DOHH2 (cell line): ENCODE measurements at regions not wholly inside any gene's neighbourhood (a gene's known extent, or its start where the extent isn't known, plus 50 kb on each side); places are given as distances from the start of the nearest gene placed in this dataset.

Experiments used
- H3F3A ChIP-seq: fragments of 200-600 bp; sonication (generic), shearing (Covaris generic); 2 replicates; pipeline ENCODE4 v1.6.0; 2016; ENCODE audit warnings: antibody characterized with exemption, mild to moderate bottlenecking; ENCODE audit not compliant: control insufficient read depth, insufficient read depth
- H3K27ac ChIP-seq: fragments of 200-600 bp; sonication (generic); 2 replicates; pipeline ENCODE4 v1.5.1; 2014; ENCODE audit warnings: low read depth, mild to moderate bottlenecking, low read length, moderate library complexity
- H3K27me3 ChIP-seq: fragments of 200-600 bp; sonication (generic); 2 replicates; pipeline ENCODE4 v1.6.1; 2014; ENCODE audit warnings: mild to moderate bottlenecking, low read length, mixed read lengths; ENCODE audit not compliant: control insufficient read depth
- H3K36me3 ChIP-seq: fragments of 200-600 bp; sonication (generic); 2 replicates; pipeline ENCODE4 v1.6.1; 2014; ENCODE audit warnings: mild to moderate bottlenecking, low read length, moderate library complexity, mixed read lengths; ENCODE audit not compliant: control insufficient read depth
- H3K4me1 ChIP-seq: fragments of 200-600 bp; sonication (generic); 2 replicates; pipeline ENCODE4 v1.6.1; 2014; ENCODE audit warnings: mild to moderate bottlenecking, low read length, mixed read lengths; ENCODE audit not compliant: control insufficient read depth
- H3K4me2 ChIP-seq: fragments of 200-600 bp; sonication (generic); 2 replicates; pipeline ENCODE4 v1.6.0; 2014; ENCODE audit warnings: mild to moderate bottlenecking, low read length, moderate library complexity
- H3K4me3 ChIP-seq: fragments of 200-600 bp; sonication (generic); 2 replicates; pipeline ENCODE4 v1.5.1; 2014; ENCODE audit warnings: mild to moderate bottlenecking, low read length, mixed read lengths
- H3K79me2 ChIP-seq: fragments of 200-600 bp; sonication (generic); 2 replicates; pipeline ENCODE4 v1.6.1; 2014; ENCODE audit warnings: mild to moderate bottlenecking, low read length, mixed read lengths; ENCODE audit not compliant: control insufficient read depth
- H3K9me2 ChIP-seq: fragments of 200-600 bp; sonication (generic); replicated peaks from 2 replicates; pipeline ENCODE4 v1.6.1; 2014; ENCODE audit warnings: mild to moderate bottlenecking, low read length, mixed read lengths; ENCODE audit not compliant: control insufficient read depth
- H3K9me3 ChIP-seq: fragments of 200-600 bp; sonication (generic); 2 replicates; pipeline ENCODE4 v1.6.1; 2014; ENCODE audit warnings: antibody characterized with exemption, low read length, mixed read lengths; ENCODE audit not compliant: control insufficient read depth, insufficient read depth
- H4K20me1 ChIP-seq: fragments of 200-600 bp; sonication (generic); 2 replicates; pipeline ENCODE4 v1.6.0; 2014; ENCODE audit warnings: low read depth, mild to moderate bottlenecking, antibody characterized with exemption, low read length, moderate library complexity; ENCODE audit not compliant: control insufficient read depth, insufficient read depth
- EZH2phosphoT487 ChIP-seq: fragments of 200-600 bp; sonication (generic); IDR thresholded peaks from 2 replicates; pipeline ENCODE4 v1.6.1; 2017; ENCODE audit warnings: borderline replicate concordance, mild to moderate bottlenecking, antibody characterized with exemption, low read length, moderate library complexity, mixed read lengths
- TF ChIP-seq, protein P1 (sequence below): fragments of 200-600 bp; sonication (generic); IDR thresholded peaks from one replicate; pipeline ENCODE4 v1.5.1; 2014; ENCODE audit warnings: antibody characterized with exemption, mild to moderate bottlenecking, low read depth, low read length; ENCODE audit not compliant: poor library complexity, severe bottlenecking

DNA sequence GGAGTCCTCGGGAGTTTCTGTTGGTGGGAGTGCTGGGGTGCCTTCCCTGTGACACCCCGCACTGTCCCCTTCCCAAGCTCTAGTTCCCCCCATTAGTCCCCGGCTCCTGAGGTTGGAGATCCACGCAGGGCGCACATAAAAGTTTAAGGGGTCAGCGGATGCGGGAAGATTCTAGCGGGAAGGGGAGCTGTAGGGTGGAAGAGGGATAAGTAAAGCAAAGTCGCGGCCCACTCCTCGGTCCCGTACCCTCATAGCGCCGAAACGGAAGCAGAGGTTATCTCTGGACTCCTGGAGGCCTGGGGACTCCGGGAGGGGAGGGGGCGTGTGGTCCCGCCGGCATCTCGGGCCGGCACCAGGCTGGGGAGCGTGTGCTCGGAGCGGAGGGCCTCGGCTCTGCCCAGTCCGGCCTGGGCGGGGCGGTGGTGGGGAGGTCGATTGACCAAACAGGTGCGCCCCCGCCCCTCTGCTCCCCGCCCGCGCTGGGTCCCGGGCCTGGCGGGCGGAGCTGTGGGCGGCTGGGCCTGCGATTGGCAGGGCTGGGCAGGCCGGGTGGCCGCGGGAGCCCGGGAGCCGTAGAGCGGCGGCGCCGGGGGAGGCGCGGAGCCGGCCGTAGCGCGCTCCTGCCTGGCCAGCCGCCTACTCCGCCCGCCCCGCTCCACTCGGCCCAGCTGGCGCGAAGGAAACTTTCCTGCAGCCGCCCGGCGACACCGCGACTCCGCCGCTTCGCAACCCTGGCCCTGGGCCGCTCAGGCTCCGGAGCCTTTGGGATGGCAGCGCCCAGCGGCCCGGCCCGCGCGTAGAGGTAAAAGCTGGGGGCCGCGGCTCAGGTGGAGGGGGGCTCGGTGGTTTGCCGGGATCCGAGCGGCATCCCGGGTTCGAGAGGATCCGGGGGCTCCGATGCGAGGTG lies 52.2 kb upstream of the DAB2IP start:
- Histone ChIP-seq H3K36me3 (no peaks in the 10 kb centered on the region), H3K4me1 (no peaks in the 10 kb centered on the region), H3K4me2 (no peak overlapping the region), H3K79me2 (no peaks in the 10 kb centered on the region), H3K4me3 (no peak overlapping the region), H3K9me3 (no peaks in the 10 kb centered on the region), H3K27me3 (no peaks in the 10 kb centered on the region), H4K20me1 (peaks cover 4% of the 10 kb centered on the region; the same call in 1 of the 2 replicates), H3F3A (no peaks in the 10 kb centered on the region), H3K27ac (no peak overlapping the region), H3K9me2 (no peaks in the 10 kb centered on the region)
- no peak for TF ChIP-seq EZH2phosphoT487
- TF ChIP-seq, protein P1, sequence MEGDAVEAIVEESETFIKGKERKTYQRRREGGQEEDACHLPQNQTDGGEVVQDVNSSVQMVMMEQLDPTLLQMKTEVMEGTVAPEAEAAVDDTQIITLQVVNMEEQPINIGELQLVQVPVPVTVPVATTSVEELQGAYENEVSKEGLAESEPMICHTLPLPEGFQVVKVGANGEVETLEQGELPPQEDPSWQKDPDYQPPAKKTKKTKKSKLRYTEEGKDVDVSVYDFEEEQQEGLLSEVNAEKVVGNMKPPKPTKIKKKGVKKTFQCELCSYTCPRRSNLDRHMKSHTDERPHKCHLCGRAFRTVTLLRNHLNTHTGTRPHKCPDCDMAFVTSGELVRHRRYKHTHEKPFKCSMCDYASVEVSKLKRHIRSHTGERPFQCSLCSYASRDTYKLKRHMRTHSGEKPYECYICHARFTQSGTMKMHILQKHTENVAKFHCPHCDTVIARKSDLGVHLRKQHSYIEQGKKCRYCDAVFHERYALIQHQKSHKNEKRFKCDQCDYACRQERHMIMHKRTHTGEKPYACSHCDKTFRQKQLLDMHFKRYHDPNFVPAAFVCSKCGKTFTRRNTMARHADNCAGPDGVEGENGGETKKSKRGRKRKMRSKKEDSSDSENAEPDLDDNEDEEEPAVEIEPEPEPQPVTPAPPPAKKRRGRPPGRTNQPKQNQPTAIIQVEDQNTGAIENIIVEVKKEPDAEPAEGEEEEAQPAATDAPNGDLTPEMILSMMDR: no peak

DNA sequence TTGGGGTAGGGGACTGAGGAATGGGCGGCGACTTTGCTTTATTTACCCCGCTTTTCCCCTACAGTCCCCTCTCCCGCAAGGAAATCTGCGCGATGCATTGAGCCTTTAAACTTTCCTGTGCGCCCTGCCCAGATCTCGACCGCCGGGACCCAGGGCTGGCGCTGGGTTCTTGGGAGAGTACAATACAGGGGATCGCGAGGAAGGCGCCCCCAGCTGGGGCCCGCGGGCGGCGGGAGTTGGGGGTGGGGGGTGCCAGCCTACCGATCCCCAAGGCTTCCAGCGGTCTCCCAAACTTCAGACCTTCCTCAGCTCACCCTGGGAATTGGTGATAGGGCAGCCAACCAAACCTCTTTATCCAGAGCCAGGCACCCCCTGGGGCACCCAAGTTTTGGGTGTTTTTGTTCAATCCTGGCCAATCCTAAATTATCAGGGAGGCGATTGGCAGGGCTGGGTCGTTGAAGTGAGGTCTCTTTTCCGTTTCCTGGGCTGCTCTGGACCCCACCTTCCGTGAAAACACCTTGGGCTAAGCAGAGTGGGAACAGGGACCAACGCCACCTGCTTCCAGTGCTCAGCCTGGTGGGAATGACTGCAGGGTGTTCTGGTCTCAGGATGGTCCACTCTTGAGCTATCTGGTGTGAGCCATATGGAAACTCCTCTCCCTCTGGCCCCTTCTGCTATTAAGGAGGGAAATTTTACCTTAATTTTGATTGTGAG lies 51.4 kb upstream of the DAB2IP start:
- no peak overlapping the region for H3K4me3 ChIP-seq
- no peaks in the 10 kb centered on the region for H3K36me3 ChIP-seq
- peaks cover 4% of the 10 kb centered on the region; the same call in 1 of the 2 replicates for H4K20me1 ChIP-seq
- no peaks in the 10 kb centered on the region for H3K9me2 ChIP-seq
- no peaks in the 10 kb centered on the region for H3K4me1 ChIP-seq
- no peaks in the 10 kb centered on the region for H3F3A ChIP-seq
- H3K79me2 ChIP-seq: no peaks in the 10 kb centered on the region
- H3K27me3 ChIP-seq: no peaks in the 10 kb centered on the region
- TF ChIP-seq EZH2phosphoT487: no peak
- TF ChIP-seq, protein P1: no peak
- H3K4me2 ChIP-seq: no peak overlapping the region
- H3K9me3 ChIP-seq: no peaks in the 10 kb centered on the region
- H3K27ac ChIP-seq: no peak overlapping the region

DNA sequence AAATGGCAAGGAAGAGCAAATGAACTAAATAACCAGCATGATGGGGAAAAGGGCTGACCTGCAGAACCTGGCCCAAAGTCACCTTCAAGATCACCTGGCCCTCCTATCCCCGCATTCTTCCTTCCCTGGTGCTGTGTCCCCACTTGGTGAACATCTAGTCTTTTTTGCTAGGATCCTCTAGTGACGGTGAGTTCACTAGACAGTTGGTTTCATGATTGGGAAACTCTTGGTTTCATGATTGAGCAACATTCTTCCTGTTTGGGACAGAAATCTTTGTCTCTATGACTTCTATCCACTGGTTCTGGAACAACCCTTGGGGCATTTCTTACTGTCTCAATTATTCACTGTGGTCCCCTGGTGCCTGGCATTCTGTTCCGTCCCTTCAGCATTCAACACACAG lies 50.2 kb upstream of the DAB2IP start:
- Histone ChIP-seq H3K27me3 (no peaks in the 10 kb centered on the region), H3K27ac (no peak overlapping the region), H3K4me3 (no peak overlapping the region), H3K9me2 (no peaks in the 10 kb centered on the region), H3K4me1 (no peaks in the 10 kb centered on the region), H3K36me3 (no peaks in the 10 kb centered on the region), H3K9me3 (no peaks in the 10 kb centered on the region), H3K4me2 (no peak overlapping the region), H3F3A (no peaks in the 10 kb centered on the region), H3K79me2 (no peaks in the 10 kb centered on the region), H4K20me1 (peaks cover 4% of the 10 kb centered on the region; the same call in 1 of the 2 replicates)
- no peak for TF ChIP-seq EZH2phosphoT487
- TF ChIP-seq, protein P1: no peak
